ENCODE measurements at regions not wholly inside any gene's neighbourhood (a gene's known extent, or its start where the extent isn't known, plus 50 kb on each side); places are given as distances from the start of the nearest gene placed in this dataset.

- 91% methylated on average over 3 of the region's 3 CpGs for WGBS
- no peak overlapping the region for H3K4me3 ChIP-seq
- H3K4me1 ChIP-seq, result no peaks in the 10 kb centered on the region
- no peaks in the 10 kb centered on the region for H3K36me3 ChIP-seq
- H3K9me3 ChIP-seq, result peaks cover 0 to 16% (median 6%) of the 10 kb centered on the region in 4 donors
- no peak for DNase-seq (ENCODE audit: extremely low spot score)
- no peak for TF ChIP-seq POLR2AphosphoS5 (IDR thresholded peaks at IDR 0.05)
- no peak for TF ChIP-seq POLR2A (IDR thresholded peaks at IDR 0.05; ENCODE audit: low read depth)
- TF ChIP-seq EP300 (IDR thresholded peaks at IDR 0.05), result no peak
- no peak for TF ChIP-seq CTCF (IDR thresholded peaks at IDR 0.05)
- intact Hi-C loops (cut with DNase I), result no loop called here
- no peak overlapping the region for H3K27ac ChIP-seq (replicated peaks in 1 of 4)
- H3K27me3 ChIP-seq, result no peaks in the 10 kb centered on the region
Observed at GRCh38 chr1:229981736-229982135, 85.3 kb upstream of the GALNT2 start.

GRCh38 chr1:229984310-229984991 is 82.6 kb upstream of the GALNT2 start:
- WGBS, result 90% methylated on average over 9 of the region's 9 CpGs
- intact Hi-C loops (cut with DNase I), result no loop called here
- H3K27me3 ChIP-seq, result no peaks in the 10 kb centered on the region
- no peaks in the 10 kb centered on the region for H3K4me1 ChIP-seq
- no peaks in the 10 kb centered on the region for H3K36me3 ChIP-seq
- no peaks in the 10 kb centered on the region for H3K9me3 ChIP-seq
- no peak overlapping the region for H3K4me3 ChIP-seq
- DNase-seq (ENCODE audit: extremely low spot score), result peak; percentile 64
- no peak overlapping the region for H3K27ac ChIP-seq (replicated peaks in 1 of 4)
- no peak for TF ChIP-seq POLR2A (IDR thresholded peaks at IDR 0.05; ENCODE audit: low read depth)
- no peak for TF ChIP-seq POLR2AphosphoS5 (IDR thresholded peaks at IDR 0.05)
- TF ChIP-seq CTCF (IDR thresholded peaks at IDR 0.05), result no peak
- no peak for TF ChIP-seq EP300 (IDR thresholded peaks at IDR 0.05)

GRCh38 chr1:229984992-229985612 is 81.9 kb upstream of the GALNT2 start:
- 85% methylated on average over 9 of the region's 9 CpGs for WGBS
- Histone ChIP-seq H3K4me3 (no peak overlapping the region), H3K27me3 (no peaks in the 10 kb centered on the region), H3K9me3 (no peaks in the 10 kb centered on the region), H3K27ac (replicated peaks in 1 of 4) (no peak overlapping the region), H3K36me3 (no peaks in the 10 kb centered on the region), H3K4me1 (no peaks in the 10 kb centered on the region)
- peak; percentile 80 for DNase-seq (ENCODE audit: extremely low spot score)
- intact Hi-C loops (cut with DNase I), result no loop called here
- TF ChIP-seq POLR2A (IDR thresholded peaks at IDR 0.05; ENCODE audit: low read depth) (no peak), CTCF (IDR thresholded peaks at IDR 0.05) (no peak), EP300 (IDR thresholded peaks at IDR 0.05) (no peak), POLR2AphosphoS5 (IDR thresholded peaks at IDR 0.05) (no peak)

GRCh38 chr1:229985613-229986010 is 81.4 kb upstream of the GALNT2 start:
- H3K9me3 ChIP-seq, result no peaks in the 10 kb centered on the region
- no peaks in the 10 kb centered on the region for H3K27me3 ChIP-seq
- WGBS, result 71% methylated on average over 7 of the region's 7 CpGs
- no peak overlapping the region for H3K27ac ChIP-seq (replicated peaks in 1 of 4)
- H3K4me3 ChIP-seq, result no peak overlapping the region
- H3K4me1 ChIP-seq, result no peaks in the 10 kb centered on the region
- intact Hi-C loops (cut with DNase I), result no loop called here
- TF ChIP-seq CTCF (IDR thresholded peaks at IDR 0.05) (no peak), EP300 (IDR thresholded peaks at IDR 0.05) (no peak), POLR2A (IDR thresholded peaks at IDR 0.05; ENCODE audit: low read depth) (no peak), POLR2AphosphoS5 (IDR thresholded peaks at IDR 0.05) (no peak)
- peak; percentile 87 for DNase-seq (ENCODE audit: extremely low spot score)
- H3K36me3 ChIP-seq, result no peaks in the 10 kb centered on the region

Data from esophagus muscularis mucosa (tissue), 4 donors.